Retina (tissue), 1 donor: ENCODE measurements at regions not wholly inside any gene's neighbourhood (a gene's known extent, or its start where the extent isn't known, plus 50 kb on each side); places are given as distances from the start of the nearest gene placed in this dataset.

Source experiments
- DNase-seq: peaks from one replicate; pipeline ENCODE4 v3.0.0-alpha.2; 2016

DNA sequence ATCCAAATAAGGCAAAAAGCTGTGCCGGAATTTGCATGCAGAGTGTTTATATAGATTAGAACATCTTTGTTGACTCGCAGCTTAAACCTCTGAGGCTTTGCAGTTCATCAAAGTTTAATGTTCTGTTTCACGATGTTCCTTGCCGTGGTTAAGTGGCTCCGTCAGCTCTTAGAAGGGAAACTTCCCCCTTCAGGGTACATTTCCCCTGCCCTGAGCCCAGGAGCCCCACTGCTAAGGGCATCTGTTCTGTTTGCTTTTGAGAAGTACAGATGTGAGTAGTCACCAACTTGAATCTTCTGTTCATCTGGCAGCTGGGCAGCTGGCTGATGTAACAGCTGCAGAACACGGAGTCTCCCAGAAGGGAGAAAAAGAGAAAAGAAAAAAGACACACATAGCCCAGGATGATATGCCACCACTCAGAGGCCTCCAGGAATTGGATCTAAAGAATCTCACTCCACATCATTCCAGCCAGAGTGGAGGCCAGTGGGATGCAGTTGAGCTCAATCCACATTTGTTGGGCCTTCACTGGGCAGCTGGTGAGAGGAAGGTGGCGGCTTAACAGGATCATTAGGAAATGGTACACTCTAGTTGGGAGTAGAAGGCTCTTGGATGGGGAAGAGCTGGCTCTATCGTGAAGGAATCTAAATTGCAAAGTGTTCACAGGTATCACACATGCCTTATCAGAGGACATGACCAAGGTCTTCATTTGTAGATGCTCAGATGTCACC is 178.7 kb upstream of the RBPJ start:
- peak; percentile 63 for DNase-seq

DNA sequence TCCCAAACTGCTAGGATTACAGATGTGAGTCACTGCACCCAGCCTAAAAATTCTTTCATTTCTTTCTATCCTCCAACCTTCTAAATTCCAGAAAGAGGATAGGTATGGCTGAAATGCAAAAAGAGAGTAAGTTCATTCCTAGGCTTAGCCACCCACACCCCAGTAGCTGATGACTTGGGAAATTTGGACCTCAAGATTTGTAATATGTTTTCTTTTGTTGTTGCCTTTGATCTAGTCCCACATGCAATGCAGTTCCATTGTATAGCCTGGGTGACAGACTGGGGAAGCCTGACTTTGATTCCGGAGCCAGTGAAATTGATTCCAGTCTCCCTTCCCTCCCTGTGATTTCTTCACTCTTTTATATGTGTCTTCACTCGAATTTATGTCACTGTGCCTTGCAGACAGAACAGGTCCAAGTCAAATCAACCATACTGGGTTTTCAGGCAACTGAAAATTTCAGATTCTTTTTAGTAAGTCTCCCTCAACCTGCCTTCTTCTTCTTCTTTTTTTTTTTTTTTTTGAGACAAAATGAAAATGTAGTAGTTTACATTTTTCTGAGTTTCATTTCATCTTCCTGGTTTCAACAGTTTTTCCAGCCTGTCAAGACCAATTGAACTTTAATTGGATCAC is 176.2 kb upstream of the RBPJ start:
- no peak for DNase-seq

DNA sequence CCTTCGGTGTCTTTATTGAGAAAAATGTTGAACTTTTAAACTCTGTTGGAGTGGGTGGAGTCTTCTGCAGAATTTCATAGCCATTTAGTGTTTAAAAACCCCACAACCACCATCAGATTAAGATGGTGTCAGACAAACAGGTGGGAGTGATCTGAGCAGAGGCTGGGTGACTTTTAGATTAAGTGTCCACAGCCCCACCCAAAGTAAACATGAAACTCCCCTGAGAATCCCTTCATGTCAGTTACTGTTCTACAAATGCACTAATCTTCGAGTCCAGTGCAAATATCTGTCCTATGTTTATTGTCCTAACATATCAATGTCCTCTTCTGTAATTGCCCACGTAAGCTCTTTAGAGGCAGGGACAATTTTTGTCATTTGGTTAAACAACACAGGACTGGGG is 175.6 kb upstream of the RBPJ start:
- DNase-seq, result peak; percentile 18

DNA sequence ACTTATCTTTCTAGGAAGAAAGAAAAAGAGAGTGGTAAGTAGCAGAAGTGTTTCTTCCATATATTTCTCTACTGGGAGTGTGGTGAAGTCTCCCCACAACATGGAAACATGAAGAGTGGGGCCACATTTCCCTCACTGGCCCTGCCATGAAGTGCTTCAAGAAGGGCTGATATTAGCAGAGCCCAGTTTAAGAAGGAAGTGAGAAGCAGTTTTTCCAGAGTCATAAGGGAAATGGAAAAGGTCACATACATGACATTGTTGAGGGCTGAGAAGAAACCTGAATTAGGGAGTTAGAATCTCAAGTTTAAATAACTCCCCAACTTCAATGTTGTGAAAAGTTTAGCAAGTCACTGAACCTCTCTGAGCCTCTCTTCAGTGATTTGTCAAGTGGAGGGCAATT is 171.9 kb upstream of the RBPJ start:
- DNase-seq, result no peak

DNA sequence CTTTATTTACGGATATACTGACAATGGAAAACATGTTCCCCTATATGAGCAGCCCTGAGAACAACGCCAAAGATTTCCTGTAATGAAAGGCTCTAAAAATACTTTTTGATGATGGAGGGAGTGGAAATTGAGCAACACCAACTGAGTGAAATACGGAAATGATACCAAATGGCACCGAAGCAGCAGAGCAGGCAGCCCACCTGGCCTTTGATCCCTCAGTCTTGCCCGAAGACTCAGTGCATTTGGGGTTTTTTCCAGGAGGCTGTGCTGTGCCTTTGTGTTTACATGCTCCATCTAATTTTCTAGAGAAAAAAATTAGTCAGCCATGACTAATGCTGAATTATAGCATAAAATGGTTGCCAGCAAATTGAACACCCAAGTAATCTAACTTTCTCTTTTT is 169.9 kb upstream of the RBPJ start:
- no peak for DNase-seq

DNA sequence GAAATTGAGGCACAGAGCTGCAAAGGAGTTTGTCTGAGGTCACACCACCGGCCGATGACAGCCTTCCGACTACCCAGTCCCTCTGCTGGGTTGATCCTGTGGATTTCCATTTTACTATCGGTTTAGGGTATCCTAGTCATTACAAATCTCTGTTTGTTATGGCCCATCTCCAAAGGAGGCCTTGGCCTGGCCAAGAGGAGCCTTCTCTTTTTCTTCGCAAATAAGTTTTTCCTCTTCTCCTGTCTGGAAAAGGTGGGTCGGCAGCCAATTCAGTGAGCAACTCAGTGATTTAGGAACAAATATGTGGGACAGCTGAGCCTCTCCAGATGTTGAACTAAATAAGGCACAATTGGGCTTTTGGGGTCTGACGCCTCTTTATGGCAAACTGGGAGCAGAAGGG is 169.2 kb upstream of the RBPJ start:
- no peak for DNase-seq

DNA sequence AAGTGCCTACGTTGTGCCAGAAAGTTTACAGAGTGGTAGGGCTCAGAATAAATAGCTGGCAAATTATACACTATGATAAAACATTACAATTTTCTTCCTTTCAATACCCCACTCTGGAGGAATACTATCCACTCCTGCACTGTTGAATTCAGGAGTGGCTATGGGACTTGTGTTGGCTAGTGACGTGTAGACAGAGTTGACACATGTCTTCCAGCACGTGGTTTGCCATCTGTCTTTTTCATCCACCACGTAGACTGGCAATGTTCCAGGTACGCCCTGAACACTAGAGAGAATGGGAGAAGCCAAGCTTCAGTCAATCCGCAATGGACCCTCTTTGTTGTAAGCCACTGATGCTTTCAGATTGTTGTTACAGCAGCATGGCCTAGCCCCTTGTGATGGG is 168.8 kb upstream of the RBPJ start:
- no peak for DNase-seq

DNA sequence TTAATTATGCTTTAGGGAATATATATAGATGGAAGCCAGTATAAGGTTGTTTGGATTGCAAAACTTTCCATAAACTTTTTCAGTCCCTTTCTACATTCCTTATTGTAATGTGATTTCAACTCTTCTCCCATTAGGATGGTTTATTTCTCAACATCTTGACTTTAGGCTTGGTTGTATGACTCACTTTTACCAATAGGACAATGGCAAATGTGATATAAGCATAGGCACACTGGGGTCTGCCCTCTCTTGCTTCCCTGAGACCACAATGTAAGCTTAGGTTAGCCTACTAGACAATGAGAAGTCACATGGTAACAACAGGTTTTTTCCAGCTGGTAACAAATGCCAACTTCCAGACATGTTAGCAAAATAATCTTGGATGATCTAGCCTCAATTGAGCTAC is 163.3 kb upstream of the RBPJ start:
- DNase-seq, result no peak

DNA sequence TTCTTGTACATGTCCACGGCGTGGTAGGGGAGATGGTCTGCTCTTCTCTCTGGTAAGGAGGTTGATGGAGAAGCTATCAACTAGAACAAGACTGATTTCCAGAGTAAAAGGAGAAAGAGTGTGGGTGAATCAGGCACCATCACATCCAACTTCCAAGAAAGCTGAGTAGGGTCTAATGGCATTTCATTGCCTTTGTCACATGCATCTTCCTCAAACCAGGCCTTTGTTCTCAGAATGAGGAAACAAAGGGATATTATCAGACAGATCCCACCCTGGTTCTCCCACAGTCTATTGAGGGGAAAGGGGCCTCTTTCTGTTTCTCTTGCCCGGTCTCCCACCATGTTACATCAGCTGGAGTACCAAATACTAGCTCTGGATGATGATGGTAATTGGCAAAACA is 160.2 kb upstream of the RBPJ start:
- DNase-seq, result no peak

DNA sequence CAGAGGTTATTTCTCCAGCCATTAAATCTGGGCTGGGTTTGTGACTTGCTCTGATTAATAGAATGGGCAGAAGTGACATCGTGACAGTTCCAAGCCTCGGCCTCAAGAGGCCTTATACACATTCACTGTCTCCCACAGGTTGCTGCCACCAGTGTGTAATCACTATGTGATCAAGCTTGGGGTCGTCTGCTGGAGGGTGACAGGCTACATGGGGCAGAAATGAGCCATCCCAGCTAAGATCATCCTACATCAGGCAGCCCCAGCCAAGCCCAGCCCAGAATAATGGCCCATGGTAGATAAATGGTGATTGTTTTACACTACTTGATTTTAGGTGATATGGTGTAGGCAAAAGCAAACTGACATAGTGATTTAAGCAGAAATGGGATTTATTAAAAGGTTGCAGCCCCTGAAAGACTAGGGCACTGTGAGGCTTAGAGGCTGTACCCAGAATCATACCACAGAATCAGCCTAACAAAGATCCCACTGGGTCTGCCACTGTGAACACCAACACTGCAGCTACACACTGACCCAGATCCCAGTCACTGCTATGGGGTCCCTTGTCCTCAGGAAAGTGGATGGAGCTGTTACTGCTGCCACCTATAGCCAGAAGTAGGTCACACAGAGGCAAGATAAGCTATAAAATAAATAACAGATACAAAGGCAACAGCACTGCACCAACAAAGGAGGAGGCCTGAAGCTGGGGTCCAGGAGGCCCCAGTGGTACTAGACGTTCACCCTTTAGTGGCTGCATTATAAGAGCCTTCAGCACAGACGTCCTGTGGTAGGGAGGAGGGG is 159.6 kb upstream of the RBPJ start:
- DNase-seq, result peak; percentile 63

DNA sequence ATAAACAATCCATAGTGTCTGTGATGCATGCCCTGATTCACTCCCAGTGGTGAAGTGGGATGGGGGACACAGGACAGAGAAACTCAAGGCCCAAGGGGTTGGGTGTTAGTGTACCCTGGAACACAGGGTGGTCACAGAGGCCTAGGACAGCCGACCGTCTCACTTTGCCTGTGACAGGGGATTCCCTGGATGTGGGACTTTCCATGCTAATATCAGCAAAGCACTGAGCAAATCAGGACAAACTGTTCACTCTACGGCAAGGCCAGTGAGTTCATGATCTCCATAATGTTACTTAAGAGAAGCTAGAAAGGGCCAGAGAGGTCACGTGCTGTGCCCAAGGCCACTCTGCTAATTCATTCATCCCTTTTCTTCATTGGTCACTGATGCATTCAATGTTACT is 158.7 kb upstream of the RBPJ start:
- no peak for DNase-seq

DNA sequence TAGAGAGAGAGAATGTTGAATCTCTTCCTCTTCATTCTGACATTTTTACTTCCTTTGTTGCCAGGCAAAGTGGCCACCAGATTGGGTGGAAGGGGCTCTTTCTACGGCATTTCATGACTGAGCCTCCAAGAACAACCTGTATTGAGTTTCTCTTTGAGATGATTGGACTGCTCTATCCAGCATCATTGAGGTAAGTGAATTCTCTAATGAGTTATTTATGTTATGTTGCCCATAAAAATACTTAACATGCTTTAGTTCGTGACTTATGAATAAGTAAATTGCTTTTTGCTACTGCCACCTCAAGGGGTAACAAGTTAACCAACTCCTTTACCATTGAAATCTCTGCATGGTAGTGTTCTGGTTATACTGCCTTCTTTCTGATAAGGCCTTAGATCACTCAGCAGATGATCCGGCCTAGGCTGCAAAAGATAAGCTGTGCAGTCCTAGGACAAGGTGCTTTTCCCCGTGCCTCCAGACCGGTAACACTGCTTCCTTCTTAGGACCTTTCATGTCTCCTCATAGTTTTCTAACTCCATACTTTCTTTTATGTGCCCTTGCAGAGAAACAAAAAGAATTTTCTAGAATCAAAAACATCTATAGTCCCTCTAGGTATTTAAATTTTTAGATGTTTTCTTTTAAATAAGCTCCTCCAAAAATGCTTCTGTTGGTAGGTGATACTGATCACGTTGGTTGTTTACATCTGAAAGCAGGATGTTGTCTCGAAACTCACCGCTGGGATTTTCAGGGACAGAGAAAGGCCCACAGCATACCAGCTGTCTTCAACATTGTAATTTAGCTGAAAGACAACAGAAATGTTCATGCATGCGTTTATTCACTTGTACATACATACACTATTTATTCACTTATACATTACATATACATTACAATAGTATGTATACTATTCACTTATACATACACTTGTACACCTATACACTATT is 157.1 kb upstream of the RBPJ start:
- DNase-seq, result no peak

DNA sequence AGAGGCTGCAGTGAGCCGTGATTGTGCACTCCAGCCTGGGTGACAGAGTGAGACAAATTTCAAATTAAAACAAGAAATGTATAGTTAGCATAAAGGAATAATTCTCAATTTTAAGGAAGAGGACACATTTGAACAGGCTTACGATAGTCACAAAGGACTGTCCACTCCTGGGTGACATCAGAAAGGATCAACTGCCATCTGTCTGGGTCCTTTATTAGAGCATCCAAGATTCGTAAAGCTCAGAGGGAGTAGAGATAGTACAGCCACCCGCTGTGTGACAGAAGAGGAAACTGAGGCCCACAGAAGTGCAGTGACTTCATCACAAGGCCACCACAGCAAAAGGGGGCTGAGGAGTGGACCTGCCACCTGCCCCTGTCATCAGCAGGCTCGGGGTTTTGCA is 149.3 kb upstream of the RBPJ start:
- no peak for DNase-seq

DNA sequence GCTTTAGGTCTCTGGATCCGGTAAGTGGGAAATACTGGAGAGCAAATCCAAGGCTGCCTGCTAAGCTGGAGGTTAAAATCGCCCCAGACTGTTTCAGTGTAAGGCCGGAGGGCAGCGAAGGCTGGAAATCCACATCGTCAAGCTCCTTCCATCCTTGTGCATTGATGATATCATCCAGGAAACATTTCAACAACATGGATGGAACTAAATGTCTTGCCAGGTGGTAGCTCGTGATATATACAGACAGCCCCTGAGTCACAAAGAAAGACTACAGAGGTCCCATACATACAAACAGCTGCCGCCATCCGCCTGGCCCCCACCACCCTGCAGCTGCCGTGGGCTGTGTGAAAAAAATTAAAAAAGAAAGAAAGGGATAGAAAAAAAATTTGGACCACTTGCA is 148.9 kb upstream of the RBPJ start:
- no peak for DNase-seq

DNA sequence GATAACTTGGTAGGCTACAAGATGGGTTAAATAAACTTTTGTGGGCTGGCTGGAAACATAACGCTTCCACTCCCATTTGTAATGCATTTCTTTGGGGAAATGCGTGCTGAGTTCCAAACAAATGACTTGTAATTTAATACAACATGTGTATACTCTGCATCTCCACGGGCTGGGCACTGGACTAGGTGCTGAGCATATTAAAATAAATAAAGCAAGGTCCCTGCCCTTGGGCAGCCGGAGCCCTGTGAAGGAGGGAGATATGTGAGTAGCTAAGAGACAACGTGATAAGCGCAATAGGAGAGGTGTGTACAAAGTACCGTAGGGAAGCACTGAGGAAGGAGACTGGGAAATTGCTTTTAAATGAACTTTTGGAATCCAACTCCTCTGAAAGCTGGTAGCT is 147.2 kb upstream of the RBPJ start:
- no peak for DNase-seq

DNA sequence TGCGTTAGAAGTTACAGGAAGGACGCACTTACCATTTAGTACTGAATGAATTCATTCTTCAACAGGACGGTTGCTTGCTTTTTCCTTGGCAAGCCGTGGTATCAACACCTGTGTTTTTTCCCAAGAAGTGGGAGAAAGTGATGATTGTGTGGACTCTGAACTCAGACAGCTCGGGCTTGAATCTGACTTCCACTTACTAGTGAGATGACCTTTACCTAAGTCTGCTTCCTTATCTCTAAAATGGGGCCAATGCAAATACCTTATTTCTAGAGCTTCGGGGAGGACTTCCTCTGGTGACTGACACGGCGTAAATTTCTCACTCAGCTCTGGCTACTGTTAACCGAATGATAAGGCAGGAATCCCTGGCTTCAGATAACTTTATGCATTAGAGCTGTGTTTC is 146.8 kb upstream of the RBPJ start:
- DNase-seq, result no peak

DNA sequence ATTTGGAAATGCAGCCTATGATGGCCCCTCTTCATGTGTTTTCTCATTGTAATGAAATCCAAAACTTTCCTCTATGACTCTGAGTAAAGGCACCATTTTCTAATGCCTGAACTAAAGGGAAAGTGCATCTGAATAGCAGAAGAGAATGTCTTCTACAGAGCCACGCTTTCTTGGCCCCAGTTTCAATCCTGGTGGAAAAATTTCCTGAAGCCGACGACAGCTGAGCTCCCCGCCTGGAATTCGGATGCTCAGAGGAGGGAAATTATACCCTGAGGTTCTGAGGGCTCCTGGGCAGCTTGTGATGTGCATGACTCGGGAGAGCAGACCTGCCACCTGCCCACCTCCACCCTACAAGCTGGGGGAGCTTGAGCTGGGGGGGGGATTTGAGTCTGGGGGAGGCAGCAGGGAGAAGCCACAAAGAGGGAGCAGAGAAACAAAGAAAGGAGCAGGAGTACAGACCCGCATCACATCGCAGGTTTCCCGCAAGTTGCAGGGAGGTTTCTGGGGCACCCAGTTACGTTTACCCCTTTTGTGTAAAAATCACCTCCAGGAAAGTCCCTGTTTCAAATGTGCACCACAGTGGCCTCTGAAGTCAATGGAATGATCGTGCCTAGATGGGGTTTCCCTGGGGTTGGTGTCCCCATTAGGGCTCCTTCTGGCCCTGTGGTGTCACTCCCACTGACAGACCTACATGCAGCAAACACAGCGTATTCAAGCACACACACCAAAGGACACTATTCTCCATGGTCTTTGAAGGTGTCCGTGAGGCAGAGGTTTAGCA is 145.6 kb upstream of the RBPJ start:
- DNase-seq, result no peak

DNA sequence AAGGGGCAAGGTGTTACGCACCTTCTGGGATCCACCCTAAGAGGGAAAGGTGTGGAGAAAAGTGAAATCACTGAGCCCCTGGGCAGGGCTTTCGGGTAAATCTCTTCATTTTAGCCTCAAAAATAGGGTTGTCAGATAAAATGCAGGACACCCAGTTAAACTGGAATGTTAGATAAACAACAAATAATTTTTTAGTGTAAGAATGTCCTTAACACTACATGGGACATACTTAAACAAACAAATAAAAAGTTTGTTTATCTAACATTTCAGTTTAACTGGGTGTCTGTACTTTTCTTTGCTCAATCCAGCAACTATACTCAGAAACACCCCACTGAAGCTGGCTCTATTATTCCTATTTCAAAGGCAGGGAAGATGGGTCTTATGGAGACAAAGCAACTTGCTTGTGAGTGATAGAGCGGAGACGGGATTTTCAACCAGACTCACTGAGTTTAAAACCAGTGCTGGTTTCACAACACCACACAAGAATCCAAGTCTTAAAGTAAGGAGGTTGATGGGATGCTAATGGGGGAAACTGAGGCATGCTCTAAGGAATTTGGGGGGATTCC is 144.8 kb upstream of the RBPJ start:
- no peak for DNase-seq

DNA sequence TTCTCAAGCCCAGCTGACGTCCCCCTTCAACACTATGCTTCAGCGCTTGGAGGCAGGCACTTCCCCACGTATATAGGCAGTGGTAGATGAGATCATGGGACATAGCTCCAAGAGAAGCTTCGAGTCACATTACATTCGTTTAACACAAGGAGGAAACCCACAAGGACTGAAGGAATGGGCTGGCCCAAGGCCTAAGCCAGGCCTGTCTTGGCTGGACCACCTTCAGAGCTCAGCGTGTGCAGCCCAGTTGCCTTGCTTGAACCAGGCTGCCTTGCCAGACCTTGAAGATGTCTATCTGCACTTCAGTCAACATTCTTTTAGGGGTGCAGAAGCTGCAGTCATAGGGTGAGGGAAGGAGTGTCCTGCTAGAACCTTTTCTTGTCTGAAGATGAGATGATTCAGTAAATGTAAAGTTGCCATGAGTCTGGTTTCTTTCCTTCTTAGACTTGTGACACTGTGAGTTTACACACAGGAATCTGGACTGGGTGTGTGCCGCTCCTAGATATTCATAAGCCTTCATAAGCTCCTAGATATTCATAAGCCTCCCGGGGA is 144.1 kb upstream of the RBPJ start:
- no peak for DNase-seq

DNA sequence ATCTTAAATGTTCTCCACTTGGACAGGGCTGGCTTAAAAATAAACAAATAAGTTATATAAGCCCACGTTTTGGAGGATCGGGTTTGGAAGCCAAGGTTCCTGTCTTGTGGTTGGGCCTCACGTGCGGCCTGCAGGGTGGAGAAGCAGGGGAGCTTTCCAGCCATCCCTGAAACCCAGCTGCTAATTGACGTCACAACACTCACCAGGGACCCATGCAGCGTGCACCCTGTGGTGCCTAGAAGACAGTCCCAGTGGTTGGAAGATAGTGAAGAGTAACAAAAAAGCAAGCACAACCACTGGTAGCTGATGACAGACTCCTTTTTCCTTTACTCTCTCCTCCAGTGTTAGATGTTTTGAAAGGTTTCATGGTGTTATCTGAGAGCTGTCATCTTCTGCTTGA is 142.0 kb upstream of the RBPJ start:
- no peak for DNase-seq

DNA sequence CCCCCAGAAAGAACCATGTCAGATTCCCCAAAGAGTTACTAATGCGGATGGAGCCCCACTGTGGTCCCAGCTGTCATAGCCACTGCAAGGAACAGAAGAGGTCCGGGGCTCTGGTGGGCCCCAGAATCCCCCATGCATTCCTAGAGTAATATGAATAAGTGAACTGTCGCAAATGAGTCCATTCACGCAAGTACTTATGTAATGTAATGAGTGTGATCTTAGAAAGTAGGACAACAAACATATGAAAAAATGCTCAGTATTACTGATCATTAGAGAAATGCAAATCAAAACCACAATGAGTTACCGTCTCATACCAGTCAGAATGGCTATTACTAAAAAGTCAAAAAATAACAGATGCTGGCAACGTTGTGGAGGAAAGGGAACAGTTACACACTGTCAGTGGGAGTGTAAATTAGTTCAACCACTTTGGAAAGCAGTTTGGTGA is 141.5 kb upstream of the RBPJ start:
- DNase-seq, result no peak

DNA sequence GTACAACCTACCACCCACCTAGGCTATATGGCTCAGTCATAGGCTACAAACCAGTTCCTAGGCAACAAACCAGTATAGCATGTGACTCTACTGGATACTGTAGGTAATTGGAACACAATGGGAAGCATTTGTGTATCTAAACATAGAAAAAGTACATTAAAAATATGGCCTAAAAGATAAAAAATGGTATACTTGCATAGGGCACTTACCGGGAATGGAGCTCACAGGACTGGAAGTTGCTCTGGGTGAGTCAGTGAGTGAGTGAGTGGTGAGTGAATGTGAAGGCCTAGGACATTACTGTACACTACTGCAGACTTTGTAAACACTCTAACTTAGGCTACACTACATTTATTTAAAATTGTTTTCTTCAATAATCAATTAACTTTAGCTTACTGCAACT is 139.2 kb upstream of the RBPJ start:
- no peak for DNase-seq
